Stimulated activated CD4-positive, alpha-beta T cell treated with anti-CD3 and anti-CD28 coated beads, Interleukin-12 subunit alpha, Interleukin-12 subunit beta, amount 100 ng/mL, for 24 hours (primary cell): ENCODE measurements at regions not wholly inside any gene's neighbourhood (a gene's known extent, or its start where the extent isn't known, plus 50 kb on each side); places are given as distances from the start of the nearest gene placed in this dataset.
A peak's percentile ranks its signal among the peaks of the same experiment; 100 is the strongest.
"Not testable (repeated sequence)": the region's sequence is repeated elsewhere in the genome, so short reads cannot be mapped to it uniquely, and the experiment has no call there.

ENCODE experiments used
- DNase-seq, 2 experiments: peaks; one replicate each; pipeline ENCODE4 v3.0.0-alpha.2; 2020; ENCODE audit warnings: low read depth in 2 of 2

DNA sequence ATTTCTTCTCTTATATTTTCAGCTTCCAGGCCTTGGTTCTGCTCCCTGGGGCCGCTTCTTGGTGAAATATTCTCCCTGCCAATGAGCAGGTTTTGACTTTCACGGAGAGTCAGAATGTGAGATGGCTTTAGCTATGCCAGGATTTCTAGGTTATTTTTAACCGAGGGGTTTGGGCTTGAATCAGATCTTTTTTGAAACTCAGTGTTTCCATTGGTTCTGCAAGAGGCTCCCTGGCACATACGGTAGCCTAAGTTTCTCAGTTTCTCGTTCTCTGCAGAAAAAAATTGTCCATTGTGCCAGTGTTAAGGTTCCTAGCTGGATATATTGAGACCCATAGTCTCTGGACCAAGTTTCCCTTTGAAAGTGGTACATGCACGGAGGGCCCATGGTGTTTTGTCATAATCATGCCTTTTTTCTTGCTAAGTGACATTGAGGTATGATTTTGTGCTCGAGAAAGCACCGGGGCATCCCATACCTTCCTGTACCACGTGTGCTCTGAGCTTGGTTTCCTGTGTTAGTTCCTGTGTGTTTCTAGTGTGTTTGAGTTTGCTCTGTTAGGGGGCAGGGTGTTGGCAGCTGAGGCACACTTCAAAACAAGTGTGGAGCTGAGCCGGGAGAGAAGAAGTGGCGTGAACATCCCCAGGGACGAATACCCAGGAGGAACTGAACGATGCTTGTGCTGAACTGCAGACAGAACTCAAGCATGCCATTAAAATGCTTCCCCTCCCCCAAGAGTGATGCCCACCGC is 127.2 kb downstream of the HS3ST3B1 start:
- peak in 1 of 2 experiments; percentile 15 for DNase-seq

DNA sequence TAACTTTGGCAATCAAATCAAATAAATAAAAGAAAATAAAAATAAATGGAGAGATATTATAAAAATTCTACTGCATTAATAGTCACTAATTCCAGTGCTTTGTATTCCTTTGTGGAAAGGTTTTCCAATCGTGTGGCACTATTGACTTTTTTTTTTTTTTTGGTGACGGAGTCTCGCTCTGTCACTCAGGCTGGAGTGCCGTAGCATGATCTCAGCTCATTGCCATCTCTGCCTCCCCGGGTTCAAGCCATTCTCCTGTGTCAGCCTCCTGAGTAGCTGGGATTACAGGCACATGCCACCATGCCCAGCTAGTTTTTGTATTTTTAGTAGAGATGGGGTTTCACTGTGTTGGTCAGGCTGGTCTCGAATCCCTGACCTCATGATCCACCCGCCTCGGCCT is 122.3 kb downstream of the HS3ST3B1 start:
- DNase-seq: not testable (repeated sequence)

DNA sequence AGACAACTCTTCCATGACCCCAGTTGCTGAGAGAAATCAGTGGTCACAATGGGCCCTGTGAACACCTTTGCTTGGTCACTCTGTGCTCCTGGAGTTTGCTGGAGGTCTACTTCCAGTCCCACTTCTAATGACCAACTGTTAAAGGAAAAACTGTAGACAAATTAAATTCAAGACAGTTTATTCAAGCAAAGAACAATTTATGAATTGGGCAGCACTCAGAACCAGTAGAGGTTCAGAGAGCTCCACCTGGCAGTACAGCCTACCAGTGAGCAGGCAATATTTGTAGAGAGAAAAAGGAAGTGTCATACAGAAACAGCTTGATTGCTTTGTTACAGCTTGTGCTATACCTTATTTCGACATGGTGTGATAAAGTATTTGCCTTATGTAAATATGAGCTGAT is 116.5 kb downstream of the HS3ST3B1 start:
- DNase-seq: no peak

DNA sequence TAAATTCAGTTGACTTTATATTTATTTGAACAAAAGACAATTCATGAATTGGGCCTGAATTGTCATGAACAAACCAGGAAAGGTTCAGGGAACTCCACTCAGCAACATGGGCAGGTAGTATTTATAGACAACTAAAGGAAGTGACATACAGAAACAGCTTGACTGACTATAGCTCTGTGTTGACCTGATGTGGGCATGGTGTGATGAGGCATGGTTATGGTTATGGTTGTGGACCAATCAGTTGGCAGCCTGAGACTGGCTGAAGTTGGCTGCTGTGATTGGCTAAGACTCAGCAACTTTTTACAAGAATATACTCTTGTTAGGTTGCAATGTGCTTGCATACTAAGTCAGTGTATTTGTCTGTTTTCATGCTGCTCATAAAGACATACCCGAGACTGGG is 108.4 kb downstream of the HS3ST3B1 start:
- no peak for DNase-seq

DNA sequence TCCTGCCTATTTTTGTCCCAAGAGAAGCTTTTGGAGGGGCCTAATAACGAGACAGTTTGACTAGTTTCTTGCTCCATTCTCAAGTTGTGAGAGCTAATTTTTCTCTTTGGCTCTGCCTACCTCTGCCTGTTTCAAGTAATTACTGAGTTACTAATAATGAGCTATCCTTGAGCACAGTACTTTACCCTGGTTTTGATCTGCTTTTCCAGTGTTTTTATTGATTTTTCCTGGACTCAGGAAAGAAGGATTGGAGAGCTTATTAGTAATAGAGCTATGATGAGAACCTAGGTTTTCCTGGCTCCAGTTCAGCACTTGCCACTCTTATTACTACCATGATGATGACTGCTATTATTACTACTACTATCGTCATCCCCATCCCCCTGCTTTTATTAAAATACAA is 106.7 kb downstream of the HS3ST3B1 start:
- DNase-seq: no peak

DNA sequence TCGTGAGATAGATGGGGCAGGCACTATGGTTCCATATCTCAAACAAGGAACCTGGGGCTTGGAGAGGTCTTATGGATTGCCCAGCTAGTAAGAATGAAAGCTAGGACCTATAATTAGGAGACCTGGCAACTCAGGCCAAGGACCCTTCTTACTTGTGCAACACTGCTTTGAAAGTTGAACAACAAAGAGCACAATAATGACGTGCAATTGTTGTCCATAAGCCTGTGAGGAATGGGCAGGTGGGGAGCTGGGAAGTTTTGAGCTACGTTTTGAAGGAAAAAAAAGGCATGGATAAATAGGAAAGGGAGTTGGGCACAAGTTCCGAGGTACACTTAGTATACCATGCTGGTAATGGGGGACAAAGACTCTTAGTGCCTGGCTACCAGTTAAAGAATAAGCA is 104.3 kb downstream of the HS3ST3B1 start:
- no peak for DNase-seq
